Loucy (cell line): ENCODE measurements at regions not wholly inside any gene's neighbourhood (a gene's known extent, or its start where the extent isn't known, plus 50 kb on each side); places are given as distances from the start of the nearest gene placed in this dataset.

Experiments used
- EZH2phosphoT487 ChIP-seq: fragments of 200-600 bp; IDR thresholded peaks from 2 replicates; pipeline ENCODE4 v1.6.1; 2018; ENCODE audit warnings: antibody characterized with exemption, mild to moderate bottlenecking, moderate library complexity, borderline replicate concordance
- TF ChIP-seq, protein P1 (sequence below): fragments of 200-600 bp; sonication (generic); conservative IDR thresholded peaks from 2 replicates; pipeline ENCODE4 v1.5.1; 2014; ENCODE audit warnings: mild to moderate bottlenecking, antibody characterized with exemption, low read length

DNA sequence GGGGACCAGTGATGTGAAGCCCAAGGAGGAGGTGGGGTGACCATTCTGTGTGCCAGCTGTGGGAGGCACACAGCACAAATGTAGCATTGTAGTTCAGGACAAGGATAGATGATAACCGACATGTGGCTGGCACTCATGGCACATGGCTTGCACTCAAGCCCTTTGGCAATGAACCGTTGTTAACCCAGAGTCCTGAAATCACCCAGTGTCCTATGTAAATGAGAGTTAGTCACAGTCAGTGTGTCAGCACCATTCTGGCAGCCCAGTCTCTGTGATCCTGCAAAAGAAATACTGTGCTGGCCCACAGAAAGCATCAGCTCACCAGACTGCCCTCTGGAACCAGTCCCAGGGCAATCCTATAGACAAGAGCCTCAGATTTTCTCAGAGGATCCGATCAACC lies 339.3 kb downstream of the MID1IP1 start:
- TF ChIP-seq, protein P1, sequence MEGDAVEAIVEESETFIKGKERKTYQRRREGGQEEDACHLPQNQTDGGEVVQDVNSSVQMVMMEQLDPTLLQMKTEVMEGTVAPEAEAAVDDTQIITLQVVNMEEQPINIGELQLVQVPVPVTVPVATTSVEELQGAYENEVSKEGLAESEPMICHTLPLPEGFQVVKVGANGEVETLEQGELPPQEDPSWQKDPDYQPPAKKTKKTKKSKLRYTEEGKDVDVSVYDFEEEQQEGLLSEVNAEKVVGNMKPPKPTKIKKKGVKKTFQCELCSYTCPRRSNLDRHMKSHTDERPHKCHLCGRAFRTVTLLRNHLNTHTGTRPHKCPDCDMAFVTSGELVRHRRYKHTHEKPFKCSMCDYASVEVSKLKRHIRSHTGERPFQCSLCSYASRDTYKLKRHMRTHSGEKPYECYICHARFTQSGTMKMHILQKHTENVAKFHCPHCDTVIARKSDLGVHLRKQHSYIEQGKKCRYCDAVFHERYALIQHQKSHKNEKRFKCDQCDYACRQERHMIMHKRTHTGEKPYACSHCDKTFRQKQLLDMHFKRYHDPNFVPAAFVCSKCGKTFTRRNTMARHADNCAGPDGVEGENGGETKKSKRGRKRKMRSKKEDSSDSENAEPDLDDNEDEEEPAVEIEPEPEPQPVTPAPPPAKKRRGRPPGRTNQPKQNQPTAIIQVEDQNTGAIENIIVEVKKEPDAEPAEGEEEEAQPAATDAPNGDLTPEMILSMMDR: no peak
- TF ChIP-seq EZH2phosphoT487: no peak
